DND-41 (cell line): ENCODE measurements at regions not wholly inside any gene's neighbourhood (a gene's known extent, or its start where the extent isn't known, plus 50 kb on each side); places are given as distances from the start of the nearest gene placed in this dataset.

Source experiments
- ATAC-seq: fragments of 200-7000 bp; cut with Tn5 transposase; 3 replicates; pipeline ENCODE4 v1.9.1; 2021; ENCODE audit warnings: low read depth; ENCODE audit not compliant: insufficient read depth
- DNase-seq: peaks from one replicate; pipeline ENCODE4 v3.0.0-alpha.2; 2020
- H2AFZ ChIP-seq: 2 replicates; pipeline ENCODE4 v1.6.0; 2012; ENCODE audit warnings: low read depth, low read length
- H3K27ac ChIP-seq: 2 replicates; pipeline ENCODE4 v1.5.1; 2012; ENCODE audit warnings: low read length, inconsistent platforms
- H3K27me3 ChIP-seq: fragments of 200-600 bp; sonication (generic); 2 replicates; pipeline ENCODE4 v1.6.0; 2012; ENCODE audit warnings: low read length, mild to moderate bottlenecking, inconsistent platforms; ENCODE audit not compliant: insufficient read depth, poor library complexity
- H3K36me3 ChIP-seq: 2 replicates; pipeline ENCODE4 v1.5.1; 2012; ENCODE audit warnings: low read length, inconsistent platforms; ENCODE audit not compliant: insufficient read depth
- H3K4me1 ChIP-seq: 2 replicates; pipeline ENCODE4 v1.5.1; 2012; ENCODE audit warnings: mild to moderate bottlenecking, low read length; ENCODE audit not compliant: insufficient read depth
- H3K4me2 ChIP-seq: 2 replicates; pipeline ENCODE4 v1.6.0; 2012; ENCODE audit warnings: mild to moderate bottlenecking, moderate library complexity, low read length, inconsistent platforms; ENCODE audit not compliant: insufficient read depth
- H3K4me3 ChIP-seq, 2 experiments: fragments of 200-600 bp in 1 of 2; shearing (Covaris generic) in 1 of 2; 2 replicates each; pipeline ENCODE4 v1.5.1; 2012 to 2016; ENCODE audit warnings: inconsistent platforms in 2 of 2, low read length in 2 of 2, mild to moderate bottlenecking in 2 of 2, low read depth in 1 of 2, moderate library complexity in 1 of 2
- H3K79me2 ChIP-seq: 2 replicates; pipeline ENCODE4 v1.6.0; 2012; ENCODE audit warnings: low read length, inconsistent platforms; ENCODE audit not compliant: insufficient read depth
- H3K9ac ChIP-seq: 2 replicates; pipeline ENCODE4 v1.6.0; 2012; ENCODE audit warnings: low read depth, mild to moderate bottlenecking, inconsistent platforms, low read length, moderate library complexity
- H3K9me3 ChIP-seq: 2 replicates; pipeline ENCODE4 v1.5.1; 2012; ENCODE audit warnings: low read length, moderate library complexity, mild to moderate bottlenecking, inconsistent platforms; ENCODE audit not compliant: insufficient read depth, severe bottlenecking
- H4K20me1 ChIP-seq: 2 replicates; pipeline ENCODE4 v1.6.0; 2012; ENCODE audit warnings: low read length; ENCODE audit not compliant: insufficient read depth
- EZH2 ChIP-seq: IDR thresholded peaks from 3 replicates; pipeline ENCODE4 v1.6.1; 2012; ENCODE audit warnings: borderline replicate concordance, low read depth, mild to moderate bottlenecking, moderate library complexity, low read length, inconsistent platforms; ENCODE audit not compliant: severe bottlenecking
- TF ChIP-seq, protein P1 (sequence below): IDR thresholded peaks from 2 replicates; pipeline ENCODE4 v1.5.1; 2012; ENCODE audit warnings: borderline replicate concordance, low read length, moderate library complexity, mild to moderate bottlenecking; ENCODE audit not compliant: poor library complexity, severe bottlenecking; ENCODE audit errors: extremely low read depth

DNA sequence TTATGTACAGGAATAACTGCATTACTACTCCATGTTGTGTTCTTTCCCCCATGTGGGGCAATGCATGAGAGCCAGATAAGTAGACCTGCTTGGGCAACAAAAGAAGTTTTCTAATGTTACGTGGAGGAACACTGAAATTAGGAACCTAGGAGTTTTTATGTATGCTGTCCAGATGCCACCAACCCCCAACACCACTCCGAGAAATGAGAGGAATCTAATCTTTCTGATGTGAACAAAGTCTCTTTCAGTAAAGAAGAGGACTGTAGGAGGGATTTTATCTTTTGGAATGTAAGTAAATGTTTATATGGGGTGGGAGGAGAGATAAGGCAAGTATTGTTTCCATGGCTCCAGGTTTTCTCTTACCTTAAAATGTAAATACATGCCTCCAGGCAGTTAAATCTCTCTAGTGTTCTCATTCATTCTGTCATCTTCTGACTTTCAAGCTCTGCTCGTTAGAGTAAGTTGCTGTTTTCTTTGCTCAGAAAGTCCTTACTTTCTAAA, 820.6 kb downstream of the PCDH17 start:
- H3K9me3 ChIP-seq, result no peaks in the 10 kb centered on the region
- no peaks in the 10 kb centered on the region for H3K4me1 ChIP-seq
- H2AFZ ChIP-seq, result no peak overlapping the region
- no peak overlapping the region for H3K4me2 ChIP-seq
- ATAC-seq (no peak), DNase-seq (no peak)
- no peak overlapping the region for H3K4me3 ChIP-seq
- no peaks in the 10 kb centered on the region for H4K20me1 ChIP-seq
- no peak overlapping the region for H3K9ac ChIP-seq
- TF ChIP-seq, protein P1, sequence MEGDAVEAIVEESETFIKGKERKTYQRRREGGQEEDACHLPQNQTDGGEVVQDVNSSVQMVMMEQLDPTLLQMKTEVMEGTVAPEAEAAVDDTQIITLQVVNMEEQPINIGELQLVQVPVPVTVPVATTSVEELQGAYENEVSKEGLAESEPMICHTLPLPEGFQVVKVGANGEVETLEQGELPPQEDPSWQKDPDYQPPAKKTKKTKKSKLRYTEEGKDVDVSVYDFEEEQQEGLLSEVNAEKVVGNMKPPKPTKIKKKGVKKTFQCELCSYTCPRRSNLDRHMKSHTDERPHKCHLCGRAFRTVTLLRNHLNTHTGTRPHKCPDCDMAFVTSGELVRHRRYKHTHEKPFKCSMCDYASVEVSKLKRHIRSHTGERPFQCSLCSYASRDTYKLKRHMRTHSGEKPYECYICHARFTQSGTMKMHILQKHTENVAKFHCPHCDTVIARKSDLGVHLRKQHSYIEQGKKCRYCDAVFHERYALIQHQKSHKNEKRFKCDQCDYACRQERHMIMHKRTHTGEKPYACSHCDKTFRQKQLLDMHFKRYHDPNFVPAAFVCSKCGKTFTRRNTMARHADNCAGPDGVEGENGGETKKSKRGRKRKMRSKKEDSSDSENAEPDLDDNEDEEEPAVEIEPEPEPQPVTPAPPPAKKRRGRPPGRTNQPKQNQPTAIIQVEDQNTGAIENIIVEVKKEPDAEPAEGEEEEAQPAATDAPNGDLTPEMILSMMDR, result no peak
- TF ChIP-seq EZH2, result no peak
- no peaks in the 10 kb centered on the region for H3K79me2 ChIP-seq
- no peaks in the 10 kb centered on the region for H3K27me3 ChIP-seq
- H3K36me3 ChIP-seq, result no peaks in the 10 kb centered on the region
- H3K27ac ChIP-seq, result no peak overlapping the region

DNA sequence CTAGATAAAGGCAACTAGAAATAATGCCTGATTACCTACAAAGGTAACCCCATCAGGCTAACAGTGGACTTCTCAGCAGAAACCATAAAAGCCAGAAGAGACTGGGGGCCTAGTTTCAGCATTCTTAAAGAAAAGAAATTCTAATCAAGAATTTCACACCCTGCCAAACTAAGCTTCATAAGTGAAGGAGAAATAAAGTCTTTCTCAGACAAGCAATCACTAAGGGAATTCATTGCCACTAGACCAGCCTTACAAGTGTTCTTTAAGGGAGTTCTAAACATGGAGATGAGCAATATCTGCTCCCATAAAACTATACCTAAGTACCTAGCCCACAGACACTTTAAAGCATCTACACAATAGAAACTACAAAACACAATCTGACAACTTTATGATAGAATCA, 823.5 kb downstream of the PCDH17 start:
- Histone ChIP-seq H3K27me3 (no peaks in the 10 kb centered on the region), H3K9me3 (no peaks in the 10 kb centered on the region), H3K9ac (no peak overlapping the region), H3K4me3 (no peak overlapping the region), H3K4me2 (no peak overlapping the region), H3K36me3 (no peaks in the 10 kb centered on the region), H4K20me1 (no peaks in the 10 kb centered on the region), H2AFZ (no peak overlapping the region), H3K79me2 (no peaks in the 10 kb centered on the region), H3K4me1 (no peaks in the 10 kb centered on the region), H3K27ac (no peak overlapping the region)
- ATAC-seq (no peak), DNase-seq (no peak)
- no peak for TF ChIP-seq EZH2
- TF ChIP-seq, protein P1, result no peak

DNA sequence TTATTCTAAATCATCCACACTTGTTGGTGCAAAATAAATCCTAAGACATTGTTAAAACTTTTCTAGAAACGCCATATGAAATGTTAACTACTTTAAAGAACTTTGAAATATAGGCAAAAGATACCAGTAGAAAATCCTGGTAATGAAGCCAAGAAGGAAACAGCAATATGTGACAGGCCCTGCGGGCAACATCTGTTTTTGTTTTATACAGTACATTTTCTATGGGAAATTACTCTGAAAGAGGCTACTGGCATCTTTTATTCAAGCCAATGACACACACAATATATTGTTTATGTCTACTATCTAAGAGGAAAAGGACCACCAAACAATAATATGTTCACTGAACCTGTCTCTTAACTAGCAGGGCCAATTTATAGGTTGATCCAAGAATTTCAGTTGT, 829.7 kb downstream of the PCDH17 start:
- no peak overlapping the region for H3K4me3 ChIP-seq
- H3K27me3 ChIP-seq, result no peaks in the 10 kb centered on the region
- H3K27ac ChIP-seq, result no peak overlapping the region

More for the DNA sequence above, 829.7 kb downstream of the PCDH17 start:
- TF ChIP-seq, protein P1, result no peak
- TF ChIP-seq EZH2, result no peak
- Histone ChIP-seq H3K9ac (no peak overlapping the region), H3K9me3 (no peaks in the 10 kb centered on the region), H3K36me3 (no peaks in the 10 kb centered on the region), H3K4me1 (no peaks in the 10 kb centered on the region), H2AFZ (no peak overlapping the region), H4K20me1 (no peaks in the 10 kb centered on the region), H3K4me2 (no peak overlapping the region), H3K79me2 (no peaks in the 10 kb centered on the region)
- DNase-seq (no peak), ATAC-seq (no peak)
